ENCODE measurements at regions not wholly inside any gene's neighbourhood (a gene's known extent, or its start where the extent isn't known, plus 50 kb on each side); places are given as distances from the start of the nearest gene placed in this dataset.

DNA sequence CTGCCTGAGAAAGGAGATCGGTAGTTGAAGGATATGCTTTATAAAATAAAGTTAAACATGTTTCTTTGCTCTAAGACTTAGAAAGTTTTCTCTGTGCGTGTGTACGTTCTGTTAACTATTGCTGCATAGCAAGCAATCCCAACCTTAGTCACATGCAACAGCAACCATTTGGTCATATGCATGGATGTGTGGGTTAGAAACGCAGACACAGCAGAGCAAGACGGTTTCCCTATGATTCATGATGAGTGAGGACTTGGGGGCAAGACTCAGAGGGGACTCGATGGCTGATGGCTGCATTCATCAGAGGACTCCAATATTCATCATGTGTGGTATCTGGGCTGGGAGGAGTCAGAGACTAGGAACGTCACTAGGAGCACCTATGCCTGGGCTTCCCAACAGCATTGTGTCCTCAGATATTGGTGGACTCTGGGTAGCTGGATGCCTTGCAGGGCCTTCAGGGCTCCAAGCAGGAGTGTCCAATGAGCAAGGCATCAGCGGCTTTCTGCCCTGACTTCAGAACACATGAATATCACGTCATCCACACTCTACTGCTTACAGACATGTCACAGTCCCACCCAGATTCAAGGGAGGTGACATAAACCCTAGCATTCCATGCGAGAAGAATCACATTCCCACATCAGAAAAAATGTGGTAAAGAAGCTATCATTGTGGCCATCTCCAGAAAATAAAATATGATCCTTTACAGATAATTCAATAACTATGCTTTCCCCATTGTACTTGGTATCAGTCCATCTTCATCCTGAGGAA, 731.2 kb downstream of the TNS3 start:
- no peak overlapping the region for H3K4me3 ChIP-seq
- no peak for TF ChIP-seq POLR2A (IDR thresholded peaks at IDR 0.05)
- TF ChIP-seq, protein P1, sequence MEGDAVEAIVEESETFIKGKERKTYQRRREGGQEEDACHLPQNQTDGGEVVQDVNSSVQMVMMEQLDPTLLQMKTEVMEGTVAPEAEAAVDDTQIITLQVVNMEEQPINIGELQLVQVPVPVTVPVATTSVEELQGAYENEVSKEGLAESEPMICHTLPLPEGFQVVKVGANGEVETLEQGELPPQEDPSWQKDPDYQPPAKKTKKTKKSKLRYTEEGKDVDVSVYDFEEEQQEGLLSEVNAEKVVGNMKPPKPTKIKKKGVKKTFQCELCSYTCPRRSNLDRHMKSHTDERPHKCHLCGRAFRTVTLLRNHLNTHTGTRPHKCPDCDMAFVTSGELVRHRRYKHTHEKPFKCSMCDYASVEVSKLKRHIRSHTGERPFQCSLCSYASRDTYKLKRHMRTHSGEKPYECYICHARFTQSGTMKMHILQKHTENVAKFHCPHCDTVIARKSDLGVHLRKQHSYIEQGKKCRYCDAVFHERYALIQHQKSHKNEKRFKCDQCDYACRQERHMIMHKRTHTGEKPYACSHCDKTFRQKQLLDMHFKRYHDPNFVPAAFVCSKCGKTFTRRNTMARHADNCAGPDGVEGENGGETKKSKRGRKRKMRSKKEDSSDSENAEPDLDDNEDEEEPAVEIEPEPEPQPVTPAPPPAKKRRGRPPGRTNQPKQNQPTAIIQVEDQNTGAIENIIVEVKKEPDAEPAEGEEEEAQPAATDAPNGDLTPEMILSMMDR (IDR thresholded peaks at IDR 0.05) = no peak
- WGBS, 2 donors = 89 to 92% methylated on average over 9 to 10 of the region's 10 CpGs
- intact Hi-C loops (cut with DNase I) = no loop called here
- H3K9me3 ChIP-seq = no peaks in the 10 kb centered on the region
- H3K27ac ChIP-seq = no peak overlapping the region
- no peaks in the 10 kb centered on the region for H3K36me3 ChIP-seq (replicated peaks in 1 of 2; ENCODE audit: insufficient read depth in 1 of 2, low read depth in 2 of 2)
- ATAC-seq = no peak
- no peaks in the 10 kb centered on the region for H3K4me1 ChIP-seq
- no peaks in the 10 kb centered on the region for H3K27me3 ChIP-seq
- DNase-seq = no peak

DNA sequence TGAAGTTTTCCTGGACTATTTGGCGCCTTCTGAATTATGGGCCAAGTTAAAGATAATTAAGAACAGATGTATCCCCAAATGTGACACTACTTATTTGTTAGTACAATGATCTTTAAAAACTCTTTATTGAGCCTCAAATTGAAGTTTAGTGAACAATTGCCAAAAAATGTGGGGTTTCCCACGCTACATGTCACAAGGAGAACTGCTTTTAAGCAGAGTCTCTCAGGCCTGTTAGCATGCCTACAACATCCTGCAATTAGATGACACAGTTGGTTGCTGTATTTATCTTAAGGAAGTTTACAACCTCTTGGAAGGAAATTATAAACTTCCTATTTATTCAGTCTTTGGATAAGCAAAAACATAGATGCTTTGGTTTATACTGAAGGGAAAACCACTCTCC, 733.0 kb downstream of the TNS3 start:
- WGBS, 2 donors = 89 to 94% methylated on average over 2 of the region's 2 CpGs
- ATAC-seq (no peak), DNase-seq (no peak)
- Histone ChIP-seq H3K4me1 (no peaks in the 10 kb centered on the region), H3K9me3 (no peaks in the 10 kb centered on the region), H3K27me3 (no peaks in the 10 kb centered on the region), H3K4me3 (no peak overlapping the region), H3K36me3 (replicated peaks in 1 of 2; ENCODE audit: insufficient read depth in 1 of 2, low read depth in 2 of 2) (no peaks in the 10 kb centered on the region), H3K27ac (no peak overlapping the region)
- TF ChIP-seq, protein P1 (IDR thresholded peaks at IDR 0.05) = no peak
- TF ChIP-seq POLR2A (IDR thresholded peaks at IDR 0.05) = no peak
- intact Hi-C loops (cut with DNase I) = no loop called here

DNA sequence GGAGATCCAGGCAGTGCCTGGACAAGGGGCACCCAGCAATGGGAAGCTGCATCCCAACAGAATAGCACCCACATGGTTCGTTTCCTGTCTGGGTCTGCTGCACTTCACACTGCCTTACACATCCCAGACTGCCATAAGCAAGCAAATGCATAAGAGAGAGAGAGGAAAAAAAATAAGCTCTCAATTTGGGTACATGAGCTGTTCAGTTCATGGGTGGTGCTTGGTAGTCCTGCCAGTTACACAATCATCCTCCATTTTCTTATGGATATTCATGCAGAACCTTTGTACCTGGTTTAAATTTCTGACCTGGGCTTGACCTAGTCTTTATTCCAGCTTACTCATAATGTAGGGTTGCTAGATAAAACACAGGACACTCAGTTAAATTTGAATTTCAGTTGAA, 733.6 kb downstream of the TNS3 start:
- ATAC-seq (no peak), DNase-seq (no peak)
- no peak overlapping the region for H3K4me3 ChIP-seq

DNA sequence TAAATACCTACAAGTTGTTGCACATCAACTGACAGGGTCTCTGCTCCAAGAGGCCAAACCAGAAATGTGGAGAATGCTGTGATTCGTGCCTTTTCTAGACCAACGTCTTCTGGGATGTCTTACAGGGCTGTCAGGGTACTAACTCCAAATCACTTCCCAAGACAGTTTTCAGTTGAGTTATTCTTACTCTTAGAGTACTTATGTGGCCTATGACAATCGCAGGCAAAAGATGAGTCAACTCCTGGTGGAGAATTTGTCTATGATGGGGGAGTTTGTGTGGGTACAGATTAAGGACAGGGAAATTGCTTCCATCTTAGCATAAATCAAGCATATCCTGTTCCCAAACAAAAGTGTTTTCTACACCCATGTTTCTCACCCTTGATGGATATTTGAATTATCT, 734.8 kb downstream of the TNS3 start:
- H3K4me3 ChIP-seq = no peak overlapping the region
- intact Hi-C loops (cut with DNase I) = no loop called here
- ATAC-seq = no peak
- no peak overlapping the region for H3K27ac ChIP-seq
- 75 to 84% methylated on average over 3 of the region's 3 CpGs for WGBS, 2 donors
- no peaks in the 10 kb centered on the region for H3K27me3 ChIP-seq
- no peak for DNase-seq
- no peaks in the 10 kb centered on the region for H3K4me1 ChIP-seq
- H3K36me3 ChIP-seq (replicated peaks in 1 of 2; ENCODE audit: insufficient read depth in 1 of 2, low read depth in 2 of 2) = no peaks in the 10 kb centered on the region
- no peaks in the 10 kb centered on the region for H3K9me3 ChIP-seq
- TF ChIP-seq, protein P1 (IDR thresholded peaks at IDR 0.05) = no peak
- TF ChIP-seq POLR2A (IDR thresholded peaks at IDR 0.05) = no peak

More for the DNA sequence above, 733.6 kb downstream of the TNS3 start:
- TF ChIP-seq, protein P1 (IDR thresholded peaks at IDR 0.05) = no peak
- no peak for TF ChIP-seq POLR2A (IDR thresholded peaks at IDR 0.05)
- WGBS, 2 donors = 60 to 80% methylated on average over 1 of the region's 1 CpG
- Histone ChIP-seq H3K9me3 (no peaks in the 10 kb centered on the region), H3K27me3 (no peaks in the 10 kb centered on the region), H3K36me3 (replicated peaks in 1 of 2; ENCODE audit: insufficient read depth in 1 of 2, low read depth in 2 of 2) (no peaks in the 10 kb centered on the region), H3K4me1 (no peaks in the 10 kb centered on the region), H3K27ac (no peak overlapping the region)
- intact Hi-C loops (cut with DNase I) = no loop called here

DNA sequence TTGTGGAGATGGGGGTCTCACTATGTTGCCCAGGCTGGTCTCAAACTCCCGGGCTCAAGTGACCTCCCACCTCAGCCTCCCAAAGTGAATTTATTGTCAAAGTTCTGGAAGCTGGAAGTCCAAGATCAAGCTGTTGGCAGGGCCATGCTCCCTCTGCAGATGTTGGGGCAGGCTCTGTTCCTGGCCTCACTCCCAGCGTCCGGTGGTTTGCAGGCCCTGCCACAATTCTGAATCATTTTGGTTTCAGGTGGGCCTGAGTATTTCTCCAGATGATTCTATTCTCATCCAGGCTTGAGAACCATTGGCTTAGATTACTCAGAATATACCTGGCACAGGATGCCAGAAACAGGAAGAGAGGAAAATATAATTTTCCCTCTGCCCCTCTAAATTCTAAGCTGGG, 737.4 kb downstream of the TNS3 start:
- no peak for DNase-seq
- Histone ChIP-seq H3K9me3 (no peaks in the 10 kb centered on the region), H3K4me1 (no peaks in the 10 kb centered on the region), H3K4me3 (no peak overlapping the region), H3K36me3 (replicated peaks in 1 of 2; ENCODE audit: insufficient read depth in 1 of 2, low read depth in 2 of 2) (no peaks in the 10 kb centered on the region), H3K27me3 (no peaks in the 10 kb centered on the region), H3K27ac (no peak overlapping the region)
- ATAC-seq = no peak
- no peak for TF ChIP-seq POLR2A (IDR thresholded peaks at IDR 0.05)
- TF ChIP-seq, protein P1 (IDR thresholded peaks at IDR 0.05) = no peak
- WGBS, 2 donors = 74 to 82% methylated on average over 3 of the region's 3 CpGs
- intact Hi-C loops (cut with DNase I) = no loop called here
